ENCODE measurements at regions not wholly inside any gene's neighbourhood (a gene's known extent, or its start where the extent isn't known, plus 50 kb on each side); places are given as distances from the start of the nearest gene placed in this dataset.

DNA sequence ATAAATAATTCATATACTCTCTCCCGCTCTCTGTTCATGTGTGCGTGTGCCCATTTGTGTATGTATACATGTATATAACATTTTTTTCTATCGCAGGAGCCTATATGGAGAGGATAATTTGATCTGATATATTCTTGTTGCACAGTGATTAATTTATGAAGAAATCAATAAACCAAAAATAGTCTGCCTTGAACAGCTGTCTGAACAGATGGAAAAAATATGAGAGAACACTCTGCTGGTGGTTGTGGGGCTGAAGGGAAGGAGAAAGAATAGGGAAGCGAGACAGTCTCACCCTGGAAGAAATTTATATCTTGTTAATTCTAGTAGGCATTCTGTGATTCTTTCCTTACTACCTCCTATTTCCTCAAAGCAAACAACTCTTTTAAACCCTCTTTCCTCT, 96.6 kb upstream of the B3GAT2 start:
- TF ChIP-seq EZH2phosphoT487 (IDR thresholded peaks at IDR 0.05; ENCODE audit: low read depth, severe bottlenecking, unreplicated experiment) (no peak), EZH2 (IDR thresholded peaks at IDR 0.05; ENCODE audit: borderline replicate concordance) (no peak)
- TF ChIP-seq, protein P1, sequence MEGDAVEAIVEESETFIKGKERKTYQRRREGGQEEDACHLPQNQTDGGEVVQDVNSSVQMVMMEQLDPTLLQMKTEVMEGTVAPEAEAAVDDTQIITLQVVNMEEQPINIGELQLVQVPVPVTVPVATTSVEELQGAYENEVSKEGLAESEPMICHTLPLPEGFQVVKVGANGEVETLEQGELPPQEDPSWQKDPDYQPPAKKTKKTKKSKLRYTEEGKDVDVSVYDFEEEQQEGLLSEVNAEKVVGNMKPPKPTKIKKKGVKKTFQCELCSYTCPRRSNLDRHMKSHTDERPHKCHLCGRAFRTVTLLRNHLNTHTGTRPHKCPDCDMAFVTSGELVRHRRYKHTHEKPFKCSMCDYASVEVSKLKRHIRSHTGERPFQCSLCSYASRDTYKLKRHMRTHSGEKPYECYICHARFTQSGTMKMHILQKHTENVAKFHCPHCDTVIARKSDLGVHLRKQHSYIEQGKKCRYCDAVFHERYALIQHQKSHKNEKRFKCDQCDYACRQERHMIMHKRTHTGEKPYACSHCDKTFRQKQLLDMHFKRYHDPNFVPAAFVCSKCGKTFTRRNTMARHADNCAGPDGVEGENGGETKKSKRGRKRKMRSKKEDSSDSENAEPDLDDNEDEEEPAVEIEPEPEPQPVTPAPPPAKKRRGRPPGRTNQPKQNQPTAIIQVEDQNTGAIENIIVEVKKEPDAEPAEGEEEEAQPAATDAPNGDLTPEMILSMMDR (IDR thresholded peaks at IDR 0.05; ENCODE audit: poor library complexity): no peak
- DNase-seq (ENCODE audit: low spot score): no peak
- Histone ChIP-seq H3K79me2 (no peaks in the 10 kb centered on the region), H3K4me3 (no peak overlapping the region), H4K20me1 (ENCODE audit: insufficient read depth, poor library complexity, severe bottlenecking) (no peaks in the 10 kb centered on the region), H3K36me3 (replicated peaks; ENCODE audit: insufficient read depth, low read depth) (no peaks in the 10 kb centered on the region), H3K27ac (no peak overlapping the region), H3K9me3 (ENCODE audit: low read depth) (no peaks in the 10 kb centered on the region), H3K4me2 (no peak overlapping the region), H2AFZ (no peak overlapping the region), H3K27me3 (no peaks in the 10 kb centered on the region), H3K9me2 (replicated peaks; ENCODE audit: insufficient read depth) (no peaks in the 10 kb centered on the region), H3K4me1 (ENCODE audit: insufficient read depth) (no peaks in the 10 kb centered on the region)
- WGBS (ENCODE audit: low lambda C conversion rate, missing lambda C conversion rate): 97% methylated on average over 4 of the region's 4 CpGs

DNA sequence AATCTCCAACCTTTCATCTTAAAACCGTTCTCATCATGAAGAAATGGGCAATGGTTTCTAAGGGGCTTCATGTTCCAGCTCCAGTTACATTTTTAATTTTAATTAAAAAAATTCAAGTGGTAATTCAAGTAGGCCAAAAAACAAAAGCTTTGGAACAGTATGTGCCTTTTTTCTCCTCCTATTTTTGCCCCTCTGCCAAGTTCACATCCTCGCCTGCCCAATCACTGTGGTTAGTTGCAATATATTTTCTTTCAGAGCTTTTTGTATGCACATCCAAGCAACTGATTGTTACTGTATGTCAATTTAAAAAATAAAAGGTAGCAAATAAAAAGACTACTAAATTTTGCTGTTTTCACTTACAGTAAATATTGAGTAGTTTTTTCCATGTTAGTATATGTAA, 99.8 kb upstream of the B3GAT2 start:
- WGBS (ENCODE audit: low lambda C conversion rate, missing lambda C conversion rate): 64% methylated on average over 2 of the region's 2 CpGs
- TF ChIP-seq, protein P1 (IDR thresholded peaks at IDR 0.05; ENCODE audit: poor library complexity): no peak
- TF ChIP-seq EZH2 (IDR thresholded peaks at IDR 0.05; ENCODE audit: borderline replicate concordance) (no peak), EZH2phosphoT487 (IDR thresholded peaks at IDR 0.05; ENCODE audit: low read depth, severe bottlenecking, unreplicated experiment) (no peak)
- no peaks in the 10 kb centered on the region for H4K20me1 ChIP-seq (ENCODE audit: insufficient read depth, poor library complexity, severe bottlenecking)
- H2AFZ ChIP-seq: no peak overlapping the region
- no peak overlapping the region for H3K4me3 ChIP-seq
- no peaks in the 10 kb centered on the region for H3K27me3 ChIP-seq
- H3K9me3 ChIP-seq (ENCODE audit: low read depth): no peaks in the 10 kb centered on the region
- H3K36me3 ChIP-seq (replicated peaks; ENCODE audit: insufficient read depth, low read depth): no peaks in the 10 kb centered on the region
- DNase-seq (ENCODE audit: low spot score): no peak
- H3K79me2 ChIP-seq: no peaks in the 10 kb centered on the region
- no peaks in the 10 kb centered on the region for H3K4me1 ChIP-seq (ENCODE audit: insufficient read depth)
- H3K27ac ChIP-seq: no peak overlapping the region
- H3K4me2 ChIP-seq: no peak overlapping the region
- H3K9me2 ChIP-seq (replicated peaks; ENCODE audit: insufficient read depth): no peaks in the 10 kb centered on the region

- H3K36me3 ChIP-seq (replicated peaks; ENCODE audit: insufficient read depth, low read depth): no peaks in the 10 kb centered on the region
- WGBS (ENCODE audit: low lambda C conversion rate, missing lambda C conversion rate): 78% methylated on average over 1 of the region's 1 CpG
- H3K27ac ChIP-seq: no peak overlapping the region
- H3K4me1 ChIP-seq (ENCODE audit: insufficient read depth): no peaks in the 10 kb centered on the region
- no peaks in the 10 kb centered on the region for H4K20me1 ChIP-seq (ENCODE audit: insufficient read depth, poor library complexity, severe bottlenecking)
- DNase-seq (ENCODE audit: low spot score): no peak
- H3K9me3 ChIP-seq (ENCODE audit: low read depth): no peaks in the 10 kb centered on the region
- H2AFZ ChIP-seq: no peak overlapping the region
- H3K4me2 ChIP-seq: no peak overlapping the region
- no peak for TF ChIP-seq EZH2 (IDR thresholded peaks at IDR 0.05; ENCODE audit: borderline replicate concordance)
- no peak for TF ChIP-seq EZH2phosphoT487 (IDR thresholded peaks at IDR 0.05; ENCODE audit: low read depth, severe bottlenecking, unreplicated experiment)
- TF ChIP-seq, protein P1 (IDR thresholded peaks at IDR 0.05; ENCODE audit: poor library complexity): no peak
- H3K4me3 ChIP-seq: no peak overlapping the region
- H3K27me3 ChIP-seq: no peaks in the 10 kb centered on the region
- H3K79me2 ChIP-seq: no peaks in the 10 kb centered on the region
- H3K9me2 ChIP-seq (replicated peaks; ENCODE audit: insufficient read depth): no peaks in the 10 kb centered on the region
Measured at GRCh38 chr6:71066153-71066552, 109.3 kb upstream of the B3GAT2 start.

- Histone ChIP-seq H3K4me2 (no peak overlapping the region), H3K79me2 (no peaks in the 10 kb centered on the region), H3K36me3 (replicated peaks; ENCODE audit: insufficient read depth, low read depth) (no peaks in the 10 kb centered on the region), H4K20me1 (ENCODE audit: insufficient read depth, poor library complexity, severe bottlenecking) (no peaks in the 10 kb centered on the region), H3K27ac (no peak overlapping the region), H3K9me2 (replicated peaks; ENCODE audit: insufficient read depth) (no peaks in the 10 kb centered on the region), H2AFZ (no peak overlapping the region), H3K4me1 (ENCODE audit: insufficient read depth) (no peaks in the 10 kb centered on the region), H3K4me3 (no peak overlapping the region), H3K27me3 (no peaks in the 10 kb centered on the region), H3K9me3 (ENCODE audit: low read depth) (no peaks in the 10 kb centered on the region)
- 93% methylated on average over 5 of the region's 5 CpGs for WGBS (ENCODE audit: low lambda C conversion rate, missing lambda C conversion rate)
- TF ChIP-seq EZH2 (IDR thresholded peaks at IDR 0.05; ENCODE audit: borderline replicate concordance) (no peak), EZH2phosphoT487 (IDR thresholded peaks at IDR 0.05; ENCODE audit: low read depth, severe bottlenecking, unreplicated experiment) (no peak)
- TF ChIP-seq, protein P1 (IDR thresholded peaks at IDR 0.05; ENCODE audit: poor library complexity): no peak
- DNase-seq (ENCODE audit: low spot score): no peak
Measured at GRCh38 chr6:71067816-71068215, 111.0 kb upstream of the B3GAT2 start.

Data from hepatocyte (in vitro differentiated cells).